GM23248 (cell line): ENCODE measurements at regions not wholly inside any gene's neighbourhood (a gene's known extent, or its start where the extent isn't known, plus 50 kb on each side); places are given as distances from the start of the nearest gene placed in this dataset.
"Not testable (repeated sequence)": the region's sequence is repeated elsewhere in the genome, so short reads cannot be mapped to it uniquely, and the experiment has no call there.

Source experiments
- DNase-seq: peaks from one replicate; pipeline ENCODE4 v3.0.0-alpha.2; 2015
- H2AFZ ChIP-seq: fragments of 200-600 bp; sonication (generic); 2 replicates; pipeline ENCODE4 v1.6.1; 2016; ENCODE audit warnings: antibody characterized with exemption
- H3F3A ChIP-seq: fragments of 200-600 bp; sonication (generic); 2 replicates; pipeline ENCODE4 v1.6.1; 2016; ENCODE audit warnings: mild to moderate bottlenecking, antibody characterized with exemption, mixed run types; ENCODE audit not compliant: insufficient read depth
- H3K27ac ChIP-seq: fragments of 200-600 bp; sonication (generic); 2 replicates; pipeline ENCODE4 v1.5.1; 2016; ENCODE audit warnings: mild to moderate bottlenecking
- H3K27me3 ChIP-seq: fragments of 200-600 bp; sonication (generic); replicated peaks from 2 replicates; pipeline ENCODE4 v1.6.1; 2016; ENCODE audit warnings: mild to moderate bottlenecking; ENCODE audit not compliant: insufficient read depth
- H3K36me3 ChIP-seq: fragments of 200-600 bp; sonication (generic); 2 replicates; pipeline ENCODE4 v1.6.1; 2016; ENCODE audit warnings: low read depth, mild to moderate bottlenecking
- H3K4me1 ChIP-seq: fragments of 200-600 bp; sonication (generic); 2 replicates; pipeline ENCODE4 v1.6.1; 2016; ENCODE audit warnings: mild to moderate bottlenecking; ENCODE audit not compliant: insufficient read depth
- H3K4me2 ChIP-seq: fragments of 200-600 bp; sonication (generic); one replicate; pipeline ENCODE4 v1.6.1; 2016; ENCODE audit warnings: mild to moderate bottlenecking; ENCODE audit not compliant: unreplicated experiment
- H3K4me3 ChIP-seq: fragments of 200-600 bp; sonication (generic); 2 replicates; pipeline ENCODE4 v1.5.1; 2016; ENCODE audit warnings: mild to moderate bottlenecking
- H3K79me2 ChIP-seq: fragments of 200-600 bp; sonication (generic); 2 replicates; pipeline ENCODE4 v1.6.1; 2016; ENCODE audit warnings: mild to moderate bottlenecking; ENCODE audit not compliant: insufficient read depth
- H3K9ac ChIP-seq: fragments of 200-600 bp; sonication (generic); 2 replicates; pipeline ENCODE4 v1.6.1; 2016; ENCODE audit warnings: mild to moderate bottlenecking
- H3K9me2 ChIP-seq: fragments of 200-600 bp; sonication (generic); 2 replicates; pipeline ENCODE4 v1.6.1; 2016; ENCODE audit warnings: mixed run types, mild to moderate bottlenecking, moderate library complexity; ENCODE audit not compliant: insufficient read depth
- H3K9me3 ChIP-seq: fragments of 200-600 bp; sonication (generic); one replicate; pipeline ENCODE4 v1.6.1; 2017; ENCODE audit warnings: low read depth
- H4K20me1 ChIP-seq: fragments of 200-600 bp; sonication (generic); 2 replicates; pipeline ENCODE4 v1.6.0; 2016; ENCODE audit not compliant: insufficient read depth
- EZH2 ChIP-seq: fragments of 200-600 bp; sonication (generic); IDR thresholded peaks from 2 replicates; pipeline ENCODE4 v1.6.1; 2018; ENCODE audit warnings: antibody characterized with exemption, mild to moderate bottlenecking; ENCODE audit not compliant: insufficient read depth, poor library complexity, severe bottlenecking
- EZH2phosphoT487 ChIP-seq: fragments of 200-600 bp; sonication (generic); IDR thresholded peaks from 2 replicates; pipeline ENCODE4 v1.6.1; 2018; ENCODE audit warnings: antibody characterized with exemption, moderate library complexity, mild to moderate bottlenecking, low read depth; ENCODE audit not compliant: insufficient read depth
- whole genome bisulfite sequencing, 2 experiments: methylation state at CpG; one replicate each; pipeline ENCODE4 v1.1.6; 2015 to 2017; ENCODE audit warnings: low lambda C conversion rate in 2 of 2, low coverage in 1 of 2; ENCODE audit errors: missing lambda C conversion rate in 2 of 2; 5-methylcytosine and 5-hydroxymethylcytosine counted together
- in situ Hi-C: fragments of 300-500 bp; cut with MboI; formaldehyde crosslinking; loops from 2 replicates; pipeline ENCODE4 v1.15.0; 2020

GRCh38 chr18:70398076-70398475 is 109.2 kb downstream of the SOCS6 start:
- in situ Hi-C loops: no loop called here
- Histone ChIP-seq H3K27me3 (no peaks in the 10 kb centered on the region), H3K4me3 (no peak overlapping the region), H2AFZ (peak overlapping the region; percentile 54), H4K20me1 (no peaks in the 10 kb centered on the region), H3F3A (peaks cover 21% of the 10 kb centered on the region), H3K9me2 (no peaks in the 10 kb centered on the region), H3K4me1 (peaks cover 23% of the 10 kb centered on the region), H3K36me3 (no peaks in the 10 kb centered on the region), H3K4me2 (peak overlapping the region; percentile 4), H3K79me2 (no peaks in the 10 kb centered on the region), H3K9ac (no peak overlapping the region), H3K27ac (peak overlapping the region; percentile 69), H3K9me3 (no peaks in the 10 kb centered on the region)
- WGBS, 2 experiments: 95 to 97% methylated on average over 1 of the region's 1 CpG
- TF ChIP-seq EZH2phosphoT487: no peak
- no peak for TF ChIP-seq EZH2
- no peak for DNase-seq

- peaks cover 23% of the 10 kb centered on the region for H3K4me1 ChIP-seq
- DNase-seq: peak; percentile 77
- no peaks in the 10 kb centered on the region for H4K20me1 ChIP-seq
- H3K9me2 ChIP-seq: no peaks in the 10 kb centered on the region
- peak overlapping the region; percentile 53 for H3K4me2 ChIP-seq
- H3K27ac ChIP-seq: peak overlapping the region; percentile 69
- H3K9me3 ChIP-seq: no peaks in the 10 kb centered on the region
- peak overlapping the region; percentile 54 for H2AFZ ChIP-seq
- H3K4me3 ChIP-seq: 0 out of 2 replicates have a peak overlapping the region, but pooled peaks have one; percentile 1
- TF ChIP-seq EZH2phosphoT487 (no peak), EZH2 (no peak)
- H3K27me3 ChIP-seq: no peaks in the 10 kb centered on the region
- H3K36me3 ChIP-seq: no peaks in the 10 kb centered on the region
- WGBS, 2 experiments: 46 to 52% methylated on average over 5 of the region's 5 CpGs
- no peaks in the 10 kb centered on the region for H3K79me2 ChIP-seq
- peaks cover 21% of the 10 kb centered on the region for H3F3A ChIP-seq
- H3K9ac ChIP-seq: no peak overlapping the region
- in situ Hi-C loops: no loop called here
Measured at GRCh38 chr18:70397259-70397925, 108.5 kb downstream of the SOCS6 start.

- H2AFZ ChIP-seq, H3K27me3 ChIP-seq, H3K9me3 ChIP-seq, DNase-seq, in situ Hi-C loops, H3K36me3 ChIP-seq, H4K20me1 ChIP-seq, H3K9me2 ChIP-seq, H3K9ac ChIP-seq, H3K27ac ChIP-seq, H3K4me2 ChIP-seq, H3K79me2 ChIP-seq, H3K4me3 ChIP-seq: not testable (repeated sequence)
- 83 to 89% methylated on average over 4 of the region's 4 CpGs for WGBS, 2 experiments
- Histone ChIP-seq H3F3A (peaks cover 25% of the 10 kb centered on the region), H3K4me1 (peaks cover 27% of the 10 kb centered on the region)
Measured at GRCh38 chr18:70395771-70396170, 106.9 kb downstream of the SOCS6 start.

- no peak overlapping the region for H3K9ac ChIP-seq
- H3K36me3 ChIP-seq: no peaks in the 10 kb centered on the region
- TF ChIP-seq EZH2phosphoT487 (no peak), EZH2 (no peak)
- 96 to 100% methylated on average over 5 of the region's 5 CpGs for WGBS, 2 experiments
- H3K4me1 ChIP-seq: peaks cover 37% of the 10 kb centered on the region
- H3K9me3 ChIP-seq: no peaks in the 10 kb centered on the region
- H2AFZ ChIP-seq: no peak overlapping the region
- no peaks in the 10 kb centered on the region for H3K9me2 ChIP-seq
- no peaks in the 10 kb centered on the region for H4K20me1 ChIP-seq
- no peak for DNase-seq
- H3K27ac ChIP-seq: no peak overlapping the region
- no peak overlapping the region for H3K4me3 ChIP-seq
- in situ Hi-C loops: no loop called here
- H3F3A ChIP-seq: peaks cover 34% of the 10 kb centered on the region
- no peak overlapping the region for H3K4me2 ChIP-seq
- no peaks in the 10 kb centered on the region for H3K27me3 ChIP-seq
- no peaks in the 10 kb centered on the region for H3K79me2 ChIP-seq
Measured at GRCh38 chr18:70394672-70395071, 105.8 kb downstream of the SOCS6 start.

GRCh38 chr18:70390371-70391090 is 101.7 kb downstream of the SOCS6 start:
- TF ChIP-seq EZH2phosphoT487 (no peak), EZH2 (no peak)
- H4K20me1 ChIP-seq: no peaks in the 10 kb centered on the region
- in situ Hi-C loops: no loop called here
- no peaks in the 10 kb centered on the region for H3K79me2 ChIP-seq
- H3K36me3 ChIP-seq: no peaks in the 10 kb centered on the region
- H3K9me2 ChIP-seq: no peaks in the 10 kb centered on the region
- no peak overlapping the region for H2AFZ ChIP-seq
- DNase-seq: peak; percentile 64
- H3F3A ChIP-seq: peaks cover 26% of the 10 kb centered on the region
- no peak overlapping the region for H3K4me3 ChIP-seq
- H3K27me3 ChIP-seq: no peaks in the 10 kb centered on the region
- H3K4me1 ChIP-seq: peaks cover 20% of the 10 kb centered on the region
- peak overlapping the region; percentile 40 for H3K27ac ChIP-seq
- no peaks in the 10 kb centered on the region for H3K9me3 ChIP-seq
- WGBS, 2 experiments: 17 to 19% methylated on average over 4 of the region's 4 CpGs
- peak overlapping the region; percentile 45 for H3K4me2 ChIP-seq
- no peak overlapping the region for H3K9ac ChIP-seq

GRCh38 chr18:70389036-70389435 is 100.2 kb downstream of the SOCS6 start:
- H3K4me2 ChIP-seq, H3K27me3 ChIP-seq, H3K27ac ChIP-seq, H3K79me2 ChIP-seq, H3K9ac ChIP-seq, H3K36me3 ChIP-seq, H3K9me3 ChIP-seq, in situ Hi-C loops, H3K9me2 ChIP-seq, H4K20me1 ChIP-seq, DNase-seq, H3K4me3 ChIP-seq, H2AFZ ChIP-seq: not testable (repeated sequence)
- peaks cover 33% of the 10 kb centered on the region for H3K4me1 ChIP-seq
- H3F3A ChIP-seq: peaks cover 38% of the 10 kb centered on the region
- WGBS, 2 experiments: 96 to 99% methylated on average over 5 of the region's 5 CpGs
